ENCODE measurements at regions not wholly inside any gene's neighbourhood (a gene's known extent, or its start where the extent isn't known, plus 50 kb on each side); places are given as distances from the start of the nearest gene placed in this dataset.

DNA sequence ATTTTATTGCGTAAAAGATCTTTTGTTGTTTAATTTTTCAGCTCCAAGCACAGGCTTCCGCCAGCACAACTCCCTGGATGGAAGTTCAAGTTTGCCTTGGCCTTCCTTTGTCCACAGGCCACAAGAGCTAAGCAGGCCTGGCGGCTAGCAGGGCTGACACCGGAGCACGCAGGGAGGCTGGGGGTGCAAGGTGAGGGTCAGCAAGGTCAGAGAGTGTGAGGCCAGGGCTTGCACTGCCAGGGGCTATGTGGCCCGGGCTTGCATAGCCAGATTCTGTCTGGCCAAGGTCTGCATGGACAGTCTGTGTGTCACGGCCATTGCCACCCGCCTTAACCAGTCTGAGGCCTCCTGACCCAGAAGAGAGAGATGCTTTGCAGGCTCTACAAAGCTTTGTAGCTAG lies 123.9 kb downstream of the BCOR start:
- no peak for DNase-seq
- no peak overlapping the region for H2BK120ac ChIP-seq (ENCODE audit: low read depth, low read length)
- no CpG with 5 or more reads among the region's 8 CpGs for WGBS (ENCODE audit: extremely low coverage, insufficient coverage, low lambda C conversion rate)
- H3K18ac ChIP-seq (ENCODE audit: low read length) = no peak overlapping the region
- no peak overlapping the region for H3K56ac ChIP-seq (ENCODE audit: low read length)
- H3K4ac ChIP-seq (ENCODE audit: low read depth, low read length) = no peak overlapping the region
- H2AK5ac ChIP-seq (ENCODE audit: low read length) = no peak overlapping the region
- no peak overlapping the region for H3K4me3 ChIP-seq (ENCODE audit: low read length)
- H2BK5ac ChIP-seq (ENCODE audit: low read length) = no peak overlapping the region
- no peaks in the 10 kb centered on the region for H3K79me1 ChIP-seq (ENCODE audit: low read length)
- H3K36me3 ChIP-seq (ENCODE audit: control insufficient read depth, insufficient read depth, low read length) = no peaks in the 10 kb centered on the region
- H3K27me3 ChIP-seq (ENCODE audit: insufficient read depth, low read length, poor library complexity) = no peaks in the 10 kb centered on the region
- H3K79me2 ChIP-seq (ENCODE audit: control insufficient read depth, insufficient read depth, low read length) = no peaks in the 10 kb centered on the region
- no peak overlapping the region for H4K8ac ChIP-seq (ENCODE audit: low read depth, low read length)
- no peak overlapping the region for H4K5ac ChIP-seq (ENCODE audit: low read length)
- no peak overlapping the region for H3K27ac ChIP-seq (ENCODE audit: low read depth, low read length)
- H3K23ac ChIP-seq (ENCODE audit: low read length) = no peak overlapping the region
- no peaks in the 10 kb centered on the region for H3K4me1 ChIP-seq (ENCODE audit: control insufficient read depth, low read depth, low read length)
- H3K9ac ChIP-seq (ENCODE audit: low read length) = no peak overlapping the region
- no peak overlapping the region for H2BK15ac ChIP-seq (replicated peaks; ENCODE audit: low read depth)
- H3K4me2 ChIP-seq (ENCODE audit: low read length) = no peak overlapping the region

DNA sequence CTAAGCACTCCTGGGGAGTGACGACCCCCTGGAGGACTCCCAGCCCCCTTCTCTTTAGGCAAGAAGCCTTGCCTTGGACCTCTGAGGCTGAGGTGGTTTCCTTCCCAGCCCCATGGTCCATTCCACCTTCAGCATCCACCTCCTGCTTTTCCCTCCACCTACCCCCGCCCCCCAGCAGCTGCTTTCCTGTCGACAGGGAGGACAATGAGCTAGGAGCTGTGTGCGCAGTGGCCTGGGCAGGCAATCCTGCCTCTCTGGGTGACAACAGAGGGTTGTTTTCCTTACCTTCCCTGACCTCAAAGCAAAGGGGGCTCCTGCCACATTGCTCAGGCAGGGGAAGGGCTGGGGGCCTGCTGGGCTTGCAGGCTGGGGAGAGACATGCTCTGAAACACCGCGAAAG lies 123.5 kb downstream of the BCOR start:
- Histone ChIP-seq H3K4me2 (ENCODE audit: low read length) (no peak overlapping the region), H2AK5ac (ENCODE audit: low read length) (no peak overlapping the region), H2BK120ac (ENCODE audit: low read depth, low read length) (no peak overlapping the region), H3K27me3 (ENCODE audit: insufficient read depth, low read length, poor library complexity) (no peaks in the 10 kb centered on the region), H3K9ac (ENCODE audit: low read length) (no peak overlapping the region), H4K5ac (ENCODE audit: low read length) (no peak overlapping the region), H3K79me1 (ENCODE audit: low read length) (no peaks in the 10 kb centered on the region), H2BK15ac (replicated peaks; ENCODE audit: low read depth) (no peak overlapping the region), H3K18ac (ENCODE audit: low read length) (no peak overlapping the region), H3K4ac (ENCODE audit: low read depth, low read length) (no peak overlapping the region), H3K4me1 (ENCODE audit: control insufficient read depth, low read depth, low read length) (no peaks in the 10 kb centered on the region), H3K27ac (ENCODE audit: low read depth, low read length) (no peak overlapping the region), H4K8ac (ENCODE audit: low read depth, low read length) (no peak overlapping the region), H3K23ac (ENCODE audit: low read length) (no peak overlapping the region), H3K56ac (ENCODE audit: low read length) (peak overlapping the region; percentile 49), H3K4me3 (ENCODE audit: low read length) (no peak overlapping the region), H3K36me3 (ENCODE audit: control insufficient read depth, insufficient read depth, low read length) (no peaks in the 10 kb centered on the region), H3K79me2 (ENCODE audit: control insufficient read depth, insufficient read depth, low read length) (no peaks in the 10 kb centered on the region), H2BK5ac (ENCODE audit: low read length) (no peak overlapping the region)
- DNase-seq = peak; percentile 49
- WGBS (ENCODE audit: extremely low coverage, insufficient coverage, low lambda C conversion rate) = no CpG with 5 or more reads among the region's 6 CpGs

GRCh38 chrX:39975101-39975925 lies 122.4 kb downstream of the BCOR start:
- Histone ChIP-seq H3K4me2 (ENCODE audit: low read length) (no peak overlapping the region), H4K8ac (ENCODE audit: low read depth, low read length) (no peak overlapping the region), H2BK15ac (replicated peaks; ENCODE audit: low read depth) (no peak overlapping the region), H3K18ac (ENCODE audit: low read length) (no peak overlapping the region), H3K36me3 (ENCODE audit: control insufficient read depth, insufficient read depth, low read length) (no peaks in the 10 kb centered on the region), H3K4me1 (ENCODE audit: control insufficient read depth, low read depth, low read length) (no peaks in the 10 kb centered on the region), H2BK5ac (ENCODE audit: low read length) (no peak overlapping the region), H3K27ac (ENCODE audit: low read depth, low read length) (no peak overlapping the region), H3K79me2 (ENCODE audit: control insufficient read depth, insufficient read depth, low read length) (no peaks in the 10 kb centered on the region), H3K4ac (ENCODE audit: low read depth, low read length) (no peak overlapping the region), H2BK120ac (ENCODE audit: low read depth, low read length) (no peak overlapping the region), H3K23ac (ENCODE audit: low read length) (no peak overlapping the region), H3K56ac (ENCODE audit: low read length) (peak overlapping the region; percentile 34), H4K5ac (ENCODE audit: low read length) (no peak overlapping the region), H2AK5ac (ENCODE audit: low read length) (no peak overlapping the region), H3K79me1 (ENCODE audit: low read length) (no peaks in the 10 kb centered on the region), H3K9ac (ENCODE audit: low read length) (no peak overlapping the region), H3K27me3 (ENCODE audit: insufficient read depth, low read length, poor library complexity) (no peaks in the 10 kb centered on the region), H3K4me3 (ENCODE audit: low read length) (no peak overlapping the region)
- DNase-seq = peak; percentile 36
- WGBS (ENCODE audit: extremely low coverage, insufficient coverage, low lambda C conversion rate) = no CpG with 5 or more reads among the region's 7 CpGs

GRCh38 chrX:39981946-39982345 lies 115.8 kb downstream of the BCOR start:
- Histone ChIP-seq H4K5ac (ENCODE audit: low read length) (no peak overlapping the region), H3K27me3 (ENCODE audit: insufficient read depth, low read length, poor library complexity) (no peaks in the 10 kb centered on the region), H3K4me1 (ENCODE audit: control insufficient read depth, low read depth, low read length) (no peaks in the 10 kb centered on the region), H3K4me3 (ENCODE audit: low read length) (no peak overlapping the region), H4K8ac (ENCODE audit: low read depth, low read length) (no peak overlapping the region), H2BK15ac (replicated peaks; ENCODE audit: low read depth) (no peak overlapping the region), H3K27ac (ENCODE audit: low read depth, low read length) (no peak overlapping the region), H3K56ac (ENCODE audit: low read length) (no peak overlapping the region), H3K23ac (ENCODE audit: low read length) (no peak overlapping the region), H3K4ac (ENCODE audit: low read depth, low read length) (no peak overlapping the region), H3K36me3 (ENCODE audit: control insufficient read depth, insufficient read depth, low read length) (no peaks in the 10 kb centered on the region), H2AK5ac (ENCODE audit: low read length) (no peak overlapping the region), H3K4me2 (ENCODE audit: low read length) (no peak overlapping the region), H2BK5ac (ENCODE audit: low read length) (no peak overlapping the region), H2BK120ac (ENCODE audit: low read depth, low read length) (no peak overlapping the region), H3K79me1 (ENCODE audit: low read length) (no peaks in the 10 kb centered on the region), H3K9ac (ENCODE audit: low read length) (no peak overlapping the region), H3K79me2 (ENCODE audit: control insufficient read depth, insufficient read depth, low read length) (no peaks in the 10 kb centered on the region), H3K18ac (ENCODE audit: low read length) (no peak overlapping the region)
- DNase-seq = no peak
- no CpG with 5 or more reads among the region's 3 CpGs for WGBS (ENCODE audit: extremely low coverage, insufficient coverage, low lambda C conversion rate)

DNA sequence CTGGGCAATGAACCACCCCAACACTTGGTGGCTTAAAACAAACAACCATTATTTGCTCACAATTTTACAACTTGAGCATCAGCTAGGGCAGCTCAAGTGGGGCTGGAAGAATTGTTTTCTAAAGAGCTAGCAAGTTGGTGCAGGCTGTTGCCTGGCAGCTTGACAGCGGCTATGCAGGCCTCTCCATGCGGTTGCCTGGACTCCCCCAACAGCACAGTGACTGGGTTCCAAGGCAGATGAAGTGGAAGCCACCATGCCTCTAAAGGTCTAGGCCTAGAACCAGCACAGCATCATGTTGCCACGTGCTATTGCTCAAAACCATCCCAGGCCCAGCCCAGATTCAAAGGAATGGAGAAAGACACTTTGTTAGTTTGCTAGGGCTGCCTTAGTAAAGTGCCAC lies 114.8 kb downstream of the BCOR start:
- Histone ChIP-seq H3K56ac (ENCODE audit: low read length) (no peak overlapping the region), H3K4ac (ENCODE audit: low read depth, low read length) (no peak overlapping the region), H3K27me3 (ENCODE audit: insufficient read depth, low read length, poor library complexity) (no peaks in the 10 kb centered on the region), H3K23ac (ENCODE audit: low read length) (no peak overlapping the region), H4K8ac (ENCODE audit: low read depth, low read length) (no peak overlapping the region), H4K5ac (ENCODE audit: low read length) (no peak overlapping the region), H3K9ac (ENCODE audit: low read length) (no peak overlapping the region), H2BK15ac (replicated peaks; ENCODE audit: low read depth) (no peak overlapping the region), H3K79me1 (ENCODE audit: low read length) (no peaks in the 10 kb centered on the region), H3K4me2 (ENCODE audit: low read length) (no peak overlapping the region), H2BK120ac (ENCODE audit: low read depth, low read length) (no peak overlapping the region), H3K27ac (ENCODE audit: low read depth, low read length) (no peak overlapping the region), H3K36me3 (ENCODE audit: control insufficient read depth, insufficient read depth, low read length) (no peaks in the 10 kb centered on the region), H3K79me2 (ENCODE audit: control insufficient read depth, insufficient read depth, low read length) (no peaks in the 10 kb centered on the region), H3K4me1 (ENCODE audit: control insufficient read depth, low read depth, low read length) (no peaks in the 10 kb centered on the region), H2AK5ac (ENCODE audit: low read length) (no peak overlapping the region), H2BK5ac (ENCODE audit: low read length) (no peak overlapping the region), H3K18ac (ENCODE audit: low read length) (no peak overlapping the region), H3K4me3 (ENCODE audit: low read length) (no peak overlapping the region)
- DNase-seq = no peak
- no CpG with 5 or more reads among the region's 3 CpGs for WGBS (ENCODE audit: extremely low coverage, insufficient coverage, low lambda C conversion rate)

- Histone ChIP-seq H3K27me3 (ENCODE audit: insufficient read depth, low read length, poor library complexity) (no peaks in the 10 kb centered on the region), H2BK15ac (replicated peaks; ENCODE audit: low read depth) (no peak overlapping the region), H3K79me1 (ENCODE audit: low read length) (no peaks in the 10 kb centered on the region), H3K9ac (ENCODE audit: low read length) (no peak overlapping the region), H3K23ac (ENCODE audit: low read length) (no peak overlapping the region), H2AK5ac (ENCODE audit: low read length) (no peak overlapping the region), H3K4me1 (ENCODE audit: control insufficient read depth, low read depth, low read length) (no peaks in the 10 kb centered on the region), H3K79me2 (ENCODE audit: control insufficient read depth, insufficient read depth, low read length) (no peaks in the 10 kb centered on the region), H3K56ac (ENCODE audit: low read length) (no peak overlapping the region), H3K27ac (ENCODE audit: low read depth, low read length) (no peak overlapping the region), H3K36me3 (ENCODE audit: control insufficient read depth, insufficient read depth, low read length) (no peaks in the 10 kb centered on the region), H3K18ac (ENCODE audit: low read length) (no peak overlapping the region), H3K4me3 (ENCODE audit: low read length) (no peak overlapping the region), H2BK5ac (ENCODE audit: low read length) (no peak overlapping the region), H3K4me2 (ENCODE audit: low read length) (no peak overlapping the region), H4K5ac (ENCODE audit: low read length) (no peak overlapping the region), H2BK120ac (ENCODE audit: low read depth, low read length) (no peak overlapping the region), H3K4ac (ENCODE audit: low read depth, low read length) (no peak overlapping the region), H4K8ac (ENCODE audit: low read depth, low read length) (no peak overlapping the region)
- WGBS (ENCODE audit: extremely low coverage, insufficient coverage, low lambda C conversion rate) = no CpG with 5 or more reads among the region's 5 CpGs
- no peak for DNase-seq
Measured at GRCh38 chrX:39983715-39984114, 114.0 kb downstream of the BCOR start.
